Keratinocyte (primary cell): ENCODE measurements at regions not wholly inside any gene's neighbourhood (a gene's known extent, or its start where the extent isn't known, plus 50 kb on each side); places are given as distances from the start of the nearest gene placed in this dataset.

Source experiments
- DNase-seq: peaks from one replicate; pipeline ENCODE4 v3.0.0-alpha.2; 2011; ENCODE audit warnings: low read depth, missing footprints, low spot score
- FAIRE-seq: peaks from 2 replicates; lab custom pipeline; 2011; peaks lifted over from hg19 to GRCh38; lab: Jason Lieb, UNC
- H2AFZ ChIP-seq: 2 replicates; pipeline ENCODE4 v1.6.0; 2012; ENCODE audit warnings: low read length, control low read depth, inconsistent platforms; ENCODE audit not compliant: control insufficient read depth
- H3K27ac ChIP-seq: 2 replicates; pipeline ENCODE4 v1.5.1; 2011; ENCODE audit warnings: low read length; ENCODE audit not compliant: control insufficient read depth, insufficient read depth
- H3K27me3 ChIP-seq: 3 replicates; pipeline ENCODE4 v1.6.0; 2011; ENCODE audit warnings: low read length; ENCODE audit not compliant: control insufficient read depth, insufficient read depth; ENCODE audit errors: extremely low read depth
- H3K36me3 ChIP-seq, 2 experiments: 2 replicates in 1 of 2; 3 replicates in 1 of 2; pipeline ENCODE4 v1.5.1; 2011; ENCODE audit warnings: low read length in 2 of 2, mild to moderate bottlenecking in 1 of 2; ENCODE audit not compliant: control insufficient read depth in 2 of 2, insufficient read depth in 2 of 2; ENCODE audit errors: extremely low read depth in 1 of 2
- H3K4me1 ChIP-seq: 3 replicates; pipeline ENCODE4 v1.5.1; 2011; ENCODE audit warnings: low read length; ENCODE audit not compliant: control insufficient read depth, insufficient read depth; ENCODE audit errors: extremely low read depth
- H3K4me2 ChIP-seq: 3 replicates; pipeline ENCODE4 v1.6.0; 2011; ENCODE audit warnings: low read depth, low read length; ENCODE audit not compliant: control insufficient read depth, insufficient read depth; ENCODE audit errors: extremely low read depth
- H3K4me3 ChIP-seq, 3 experiments: fragments of 200-600 bp in 1 of 3; sonication (generic) in 1 of 3; 2 replicates in 2 of 3; 3 replicates in 1 of 3; pipeline ENCODE4 v1.5.1; 2011 to 2016; ENCODE audit warnings: low read length in 3 of 3, mild to moderate bottlenecking in 3 of 3, control low read depth in 2 of 3, inconsistent platforms in 1 of 3, low read depth in 1 of 3, mixed read lengths in 1 of 3, mixed run types in 1 of 3, moderate library complexity in 1 of 3; ENCODE audit not compliant: control insufficient read depth in 2 of 3, insufficient read depth in 2 of 3; ENCODE audit errors: extremely low read depth in 1 of 3
- H3K79me2 ChIP-seq: 2 replicates; pipeline ENCODE4 v1.6.0; 2012; ENCODE audit warnings: low read length; ENCODE audit not compliant: control insufficient read depth, insufficient read depth
- H3K9ac ChIP-seq: 3 replicates; pipeline ENCODE4 v1.6.0; 2011; ENCODE audit warnings: low read length; ENCODE audit not compliant: control insufficient read depth, insufficient read depth; ENCODE audit errors: extremely low read depth
- H3K9me1 ChIP-seq: 3 replicates; pipeline ENCODE4 v1.6.0; 2011; ENCODE audit warnings: low read length; ENCODE audit not compliant: control insufficient read depth, insufficient read depth; ENCODE audit errors: extremely low read depth
- H3K9me3 ChIP-seq: 2 replicates; pipeline ENCODE4 v1.5.1; 2012; ENCODE audit warnings: low read depth, low read length; ENCODE audit not compliant: control insufficient read depth
- H4K20me1 ChIP-seq: 3 replicates; pipeline ENCODE4 v1.6.0; 2011; ENCODE audit warnings: low read length; ENCODE audit not compliant: control insufficient read depth, insufficient read depth; ENCODE audit errors: extremely low read depth
- EZH2 ChIP-seq: IDR thresholded peaks from one replicate; pipeline ENCODE4 v1.6.1; 2012; ENCODE audit warnings: inconsistent platforms, mild to moderate bottlenecking, low read length, moderate library complexity
- dilution Hi-C: fragments of 300-500 bp; cut with MboI; formaldehyde crosslinking; loops from one replicate; pipeline ENCODE4 v1.7.0; 2020; ENCODE audit warnings: low sequenced_read_pairs; ENCODE audit not compliant: extremely low pct_ligation_motif_present
- TF ChIP-seq, protein P1 (sequence below), 3 experiments: IDR thresholded peaks in 1 of 3; conservative IDR thresholded peaks in 1 of 3; optimal IDR thresholded peaks in 1 of 3; 2 replicates in 2 of 3; 3 replicates in 1 of 3; pipeline versions ENCODE3 to v1.5.1; 2011; ENCODE audit warnings: low read length in 3 of 3, mild to moderate bottlenecking in 3 of 3, moderate library complexity in 2 of 3, control low read depth in 1 of 3, inconsistent platforms in 1 of 3; ENCODE audit not compliant: insufficient read depth in 2 of 3; ENCODE audit errors: extremely low read depth in 1 of 3

DNA sequence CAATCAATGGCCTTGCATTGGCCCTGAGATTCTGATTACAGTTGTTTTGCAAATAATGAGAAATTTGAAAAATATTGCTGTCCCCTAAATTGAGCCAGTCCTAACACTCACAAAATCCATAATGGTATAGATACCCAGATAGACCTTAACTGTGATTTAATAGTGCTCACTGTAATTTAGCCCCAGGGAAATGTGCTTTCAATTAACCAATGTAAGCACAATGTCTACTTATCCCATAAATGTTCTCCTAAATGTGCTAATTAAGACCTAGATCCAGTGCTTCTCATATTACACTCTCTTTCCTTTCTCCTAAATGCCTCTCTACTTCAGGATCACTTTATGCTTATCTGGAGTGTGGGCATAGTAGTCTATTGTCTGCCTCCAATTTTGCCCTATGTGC, 417.8 kb upstream of the CCL2 start:
- H3K36me3 ChIP-seq, result no peaks in the 10 kb centered on the region
- no peak for TF ChIP-seq EZH2
- TF ChIP-seq, protein P1, sequence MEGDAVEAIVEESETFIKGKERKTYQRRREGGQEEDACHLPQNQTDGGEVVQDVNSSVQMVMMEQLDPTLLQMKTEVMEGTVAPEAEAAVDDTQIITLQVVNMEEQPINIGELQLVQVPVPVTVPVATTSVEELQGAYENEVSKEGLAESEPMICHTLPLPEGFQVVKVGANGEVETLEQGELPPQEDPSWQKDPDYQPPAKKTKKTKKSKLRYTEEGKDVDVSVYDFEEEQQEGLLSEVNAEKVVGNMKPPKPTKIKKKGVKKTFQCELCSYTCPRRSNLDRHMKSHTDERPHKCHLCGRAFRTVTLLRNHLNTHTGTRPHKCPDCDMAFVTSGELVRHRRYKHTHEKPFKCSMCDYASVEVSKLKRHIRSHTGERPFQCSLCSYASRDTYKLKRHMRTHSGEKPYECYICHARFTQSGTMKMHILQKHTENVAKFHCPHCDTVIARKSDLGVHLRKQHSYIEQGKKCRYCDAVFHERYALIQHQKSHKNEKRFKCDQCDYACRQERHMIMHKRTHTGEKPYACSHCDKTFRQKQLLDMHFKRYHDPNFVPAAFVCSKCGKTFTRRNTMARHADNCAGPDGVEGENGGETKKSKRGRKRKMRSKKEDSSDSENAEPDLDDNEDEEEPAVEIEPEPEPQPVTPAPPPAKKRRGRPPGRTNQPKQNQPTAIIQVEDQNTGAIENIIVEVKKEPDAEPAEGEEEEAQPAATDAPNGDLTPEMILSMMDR (optimal IDR thresholded peaks at IDR 0.05 in 1 of 3, IDR thresholded peaks at IDR 0.05 in 1 of 3, conservative IDR thresholded peaks at IDR 0.05 in 1 of 3; ENCODE audit: extremely low read depth in 1 of 3, insufficient read depth in 2 of 3, low read length in 3 of 3), result no peak
- H3K4me1 ChIP-seq, result no peaks in the 10 kb centered on the region
- no peaks in the 10 kb centered on the region for H3K9me1 ChIP-seq
- FAIRE-seq (no peak), DNase-seq (no peak)
- H3K9me3 ChIP-seq, result no peaks in the 10 kb centered on the region
- H2AFZ ChIP-seq, result no peak overlapping the region
- no peaks in the 10 kb centered on the region for H3K27me3 ChIP-seq
- no peak overlapping the region for H3K4me3 ChIP-seq
- H4K20me1 ChIP-seq, result no peaks in the 10 kb centered on the region
- no peak overlapping the region for H3K4me2 ChIP-seq
- H3K9ac ChIP-seq, result no peak overlapping the region
- dilution Hi-C loops, result no loop called here
- no peaks in the 10 kb centered on the region for H3K79me2 ChIP-seq
- H3K27ac ChIP-seq, result no peak overlapping the region

DNA sequence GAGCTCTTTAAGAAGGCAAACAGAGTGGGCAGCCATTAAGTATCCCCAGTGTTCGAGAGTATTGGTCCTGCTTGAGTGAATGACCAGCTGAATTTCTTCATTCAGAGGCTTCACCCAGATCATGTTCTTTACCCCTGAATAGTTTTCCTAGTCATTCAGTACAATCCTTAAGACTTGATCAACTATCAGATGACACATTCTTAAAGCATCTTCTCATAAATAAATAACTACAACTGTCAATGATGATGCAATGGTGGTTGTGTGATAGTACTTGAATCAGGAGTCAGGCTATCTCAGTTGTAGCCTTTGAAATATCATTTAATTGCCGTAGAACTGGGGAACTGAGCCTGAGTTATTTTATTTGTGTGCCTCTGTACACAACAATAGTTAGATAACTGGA, 416.8 kb upstream of the CCL2 start:
- Histone ChIP-seq H3K79me2 (no peaks in the 10 kb centered on the region), H3K9ac (no peak overlapping the region), H3K9me3 (no peaks in the 10 kb centered on the region), H2AFZ (no peak overlapping the region), H3K36me3 (no peaks in the 10 kb centered on the region), H4K20me1 (no peaks in the 10 kb centered on the region), H3K4me1 (no peaks in the 10 kb centered on the region), H3K27me3 (no peaks in the 10 kb centered on the region), H3K27ac (no peak overlapping the region), H3K4me3 (no peak overlapping the region), H3K4me2 (no peak overlapping the region), H3K9me1 (no peaks in the 10 kb centered on the region)
- DNase-seq, result no peak
- dilution Hi-C loops, result no loop called here
- TF ChIP-seq EZH2, result no peak
- TF ChIP-seq, protein P1 (optimal IDR thresholded peaks at IDR 0.05 in 1 of 3, IDR thresholded peaks at IDR 0.05 in 1 of 3, conservative IDR thresholded peaks at IDR 0.05 in 1 of 3; ENCODE audit: extremely low read depth in 1 of 3, insufficient read depth in 2 of 3, low read length in 3 of 3), result no peak
- FAIRE-seq, result no peak
